DOHH2 (cell line): ENCODE measurements at regions not wholly inside any gene's neighbourhood (a gene's known extent, or its start where the extent isn't known, plus 50 kb on each side); places are given as distances from the start of the nearest gene placed in this dataset.

Experiments
- EZH2phosphoT487 ChIP-seq: fragments of 200-600 bp; sonication (generic); IDR thresholded peaks from 2 replicates; pipeline ENCODE4 v1.6.1; 2017; ENCODE audit warnings: borderline replicate concordance, mild to moderate bottlenecking, antibody characterized with exemption, low read length, moderate library complexity, mixed read lengths
- TF ChIP-seq, protein P1 (sequence below): fragments of 200-600 bp; sonication (generic); IDR thresholded peaks from one replicate; pipeline ENCODE4 v1.5.1; 2014; ENCODE audit warnings: antibody characterized with exemption, mild to moderate bottlenecking, low read depth, low read length; ENCODE audit not compliant: poor library complexity, severe bottlenecking

DNA sequence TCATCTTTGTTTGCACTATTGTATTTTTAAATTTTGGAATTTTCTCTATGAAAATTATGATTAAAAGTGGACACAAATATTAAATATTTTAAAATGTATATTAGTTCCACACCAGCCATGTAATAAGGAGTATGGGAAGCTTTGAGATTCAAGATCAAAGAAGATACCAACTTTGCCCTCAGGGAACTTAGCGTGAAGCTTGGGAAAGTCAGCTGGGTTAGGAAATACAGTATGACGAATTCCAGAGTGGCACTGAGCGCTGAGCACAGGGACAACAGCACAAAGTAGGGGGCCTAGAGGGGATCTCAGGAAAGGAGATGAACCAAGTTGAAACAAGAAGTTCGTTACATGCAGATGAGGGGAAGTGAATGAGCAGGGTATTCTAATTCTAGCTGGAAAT lies 76.9 kb upstream of the SHISA2 start:
- TF ChIP-seq, protein P1, sequence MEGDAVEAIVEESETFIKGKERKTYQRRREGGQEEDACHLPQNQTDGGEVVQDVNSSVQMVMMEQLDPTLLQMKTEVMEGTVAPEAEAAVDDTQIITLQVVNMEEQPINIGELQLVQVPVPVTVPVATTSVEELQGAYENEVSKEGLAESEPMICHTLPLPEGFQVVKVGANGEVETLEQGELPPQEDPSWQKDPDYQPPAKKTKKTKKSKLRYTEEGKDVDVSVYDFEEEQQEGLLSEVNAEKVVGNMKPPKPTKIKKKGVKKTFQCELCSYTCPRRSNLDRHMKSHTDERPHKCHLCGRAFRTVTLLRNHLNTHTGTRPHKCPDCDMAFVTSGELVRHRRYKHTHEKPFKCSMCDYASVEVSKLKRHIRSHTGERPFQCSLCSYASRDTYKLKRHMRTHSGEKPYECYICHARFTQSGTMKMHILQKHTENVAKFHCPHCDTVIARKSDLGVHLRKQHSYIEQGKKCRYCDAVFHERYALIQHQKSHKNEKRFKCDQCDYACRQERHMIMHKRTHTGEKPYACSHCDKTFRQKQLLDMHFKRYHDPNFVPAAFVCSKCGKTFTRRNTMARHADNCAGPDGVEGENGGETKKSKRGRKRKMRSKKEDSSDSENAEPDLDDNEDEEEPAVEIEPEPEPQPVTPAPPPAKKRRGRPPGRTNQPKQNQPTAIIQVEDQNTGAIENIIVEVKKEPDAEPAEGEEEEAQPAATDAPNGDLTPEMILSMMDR, result no peak
- TF ChIP-seq EZH2phosphoT487, result no peak
